ENCODE measurements at regions not wholly inside any gene's neighbourhood (a gene's known extent, or its start where the extent isn't known, plus 50 kb on each side); places are given as distances from the start of the nearest gene placed in this dataset.
"Not testable (repeated sequence)": the region's sequence is repeated elsewhere in the genome, so short reads cannot be mapped to it uniquely, and the experiment has no call there.

- FAIRE-seq = no peak
- TF ChIP-seq SPI1 (IDR thresholded peaks at IDR 0.05; ENCODE audit: low read depth, low read length) (no peak), PAX5 (IDR thresholded peaks at IDR 0.05; ENCODE audit: insufficient read depth, low read length, severe bottlenecking) (no peak), POU2F2 (IDR thresholded peaks at IDR 0.05; ENCODE audit: low read depth, low read length) (no peak), POLR2AphosphoS5 (IDR thresholded peaks at IDR 0.05; ENCODE audit: low read depth, low read length) (no peak), POLR2A (IDR thresholded peaks at IDR 0.05; ENCODE audit: low read depth, low read length) (no peak), TAF1 (IDR thresholded peaks at IDR 0.05; ENCODE audit: low read depth, low read length) (no peak)
Observed at GRCh38 chr1:104190821-104191220, 441.1 kb downstream of the AMY1C start.

GRCh38 chr1:104195395-104195794 lies 445.7 kb downstream of the AMY1C start:
- FAIRE-seq = no peak
- TF ChIP-seq POLR2AphosphoS5 (IDR thresholded peaks at IDR 0.05; ENCODE audit: low read depth, low read length) = no peak
- TF ChIP-seq POLR2A (IDR thresholded peaks at IDR 0.05; ENCODE audit: low read depth, low read length) = no peak
- no peak for TF ChIP-seq POU2F2 (IDR thresholded peaks at IDR 0.05; ENCODE audit: low read depth, low read length)
- TF ChIP-seq PAX5 (IDR thresholded peaks at IDR 0.05; ENCODE audit: insufficient read depth, low read length, severe bottlenecking) = no peak
- TF ChIP-seq TAF1 (IDR thresholded peaks at IDR 0.05; ENCODE audit: low read depth, low read length) = no peak
- no peak for TF ChIP-seq SPI1 (IDR thresholded peaks at IDR 0.05; ENCODE audit: low read depth, low read length)
- no peak for DNase-seq (ENCODE audit: insufficient read length, low spot score)

More at GRCh38 chr1:104190821-104191220, 441.1 kb downstream of the AMY1C start:
- DNase-seq (ENCODE audit: insufficient read length, low spot score) = no peak

GRCh38 chr1:104196136-104196535 lies 446.4 kb downstream of the AMY1C start:
- FAIRE-seq (no peak), DNase-seq (ENCODE audit: insufficient read length, low spot score) (no peak)
- TF ChIP-seq TAF1 (IDR thresholded peaks at IDR 0.05; ENCODE audit: low read depth, low read length) = no peak
- TF ChIP-seq POLR2A (IDR thresholded peaks at IDR 0.05; ENCODE audit: low read depth, low read length) = no peak
- no peak for TF ChIP-seq POU2F2 (IDR thresholded peaks at IDR 0.05; ENCODE audit: low read depth, low read length)
- no peak for TF ChIP-seq PAX5 (IDR thresholded peaks at IDR 0.05; ENCODE audit: insufficient read depth, low read length, severe bottlenecking)
- TF ChIP-seq SPI1 (IDR thresholded peaks at IDR 0.05; ENCODE audit: low read depth, low read length) = no peak
- TF ChIP-seq POLR2AphosphoS5 (IDR thresholded peaks at IDR 0.05; ENCODE audit: low read depth, low read length) = no peak

- TF ChIP-seq PAX5 (IDR thresholded peaks at IDR 0.05; ENCODE audit: insufficient read depth, low read length, severe bottlenecking) (no peak), POLR2A (IDR thresholded peaks at IDR 0.05; ENCODE audit: low read depth, low read length) (no peak), SPI1 (IDR thresholded peaks at IDR 0.05; ENCODE audit: low read depth, low read length) (no peak), POLR2AphosphoS5 (IDR thresholded peaks at IDR 0.05; ENCODE audit: low read depth, low read length) (no peak), TAF1 (IDR thresholded peaks at IDR 0.05; ENCODE audit: low read depth, low read length) (no peak), POU2F2 (IDR thresholded peaks at IDR 0.05; ENCODE audit: low read depth, low read length) (no peak)
- DNase-seq (ENCODE audit: insufficient read length, low spot score) (no peak), FAIRE-seq (no peak)
Observed at GRCh38 chr1:104197516-104197915, 447.8 kb downstream of the AMY1C start.

- TF ChIP-seq PAX5 (IDR thresholded peaks at IDR 0.05; ENCODE audit: insufficient read depth, low read length, severe bottlenecking) = no peak
- no peak for TF ChIP-seq POU2F2 (IDR thresholded peaks at IDR 0.05; ENCODE audit: low read depth, low read length)
- no peak for TF ChIP-seq SPI1 (IDR thresholded peaks at IDR 0.05; ENCODE audit: low read depth, low read length)
- DNase-seq (ENCODE audit: insufficient read length, low spot score) = no peak
- FAIRE-seq = no peak
Observed at GRCh38 chr1:104212239-104212638, 462.5 kb downstream of the AMY1C start.

GRCh38 chr1:104217395-104217986 lies 467.8 kb downstream of the AMY1C start:
- FAIRE-seq; DNase-seq (ENCODE audit: insufficient read length, low spot score): not testable (repeated sequence)

GRCh38 chr1:104229860-104230259 lies 480.2 kb downstream of the AMY1C start:
- no peak for DNase-seq (ENCODE audit: insufficient read length, low spot score)
- no peak for FAIRE-seq

GRCh38 chr1:104231676-104232075 lies 482.0 kb downstream of the AMY1C start:
- DNase-seq (ENCODE audit: insufficient read length, low spot score) (no peak), FAIRE-seq (no peak)
- TF ChIP-seq POU2F2 (IDR thresholded peaks at IDR 0.05; ENCODE audit: low read depth, low read length) = no peak
- TF ChIP-seq PAX5 (IDR thresholded peaks at IDR 0.05; ENCODE audit: insufficient read depth, low read length, severe bottlenecking) = no peak
- no peak for TF ChIP-seq POLR2AphosphoS5 (IDR thresholded peaks at IDR 0.05; ENCODE audit: low read depth, low read length)
- TF ChIP-seq POLR2A (IDR thresholded peaks at IDR 0.05; ENCODE audit: low read depth, low read length) = no peak
- no peak for TF ChIP-seq SPI1 (IDR thresholded peaks at IDR 0.05; ENCODE audit: low read depth, low read length)
- no peak for TF ChIP-seq TAF1 (IDR thresholded peaks at IDR 0.05; ENCODE audit: low read depth, low read length)

More at GRCh38 chr1:104229860-104230259, 480.2 kb downstream of the AMY1C start:
- no peak for TF ChIP-seq TAF1 (IDR thresholded peaks at IDR 0.05; ENCODE audit: low read depth, low read length)
- TF ChIP-seq POLR2A (IDR thresholded peaks at IDR 0.05; ENCODE audit: low read depth, low read length) = no peak
- no peak for TF ChIP-seq PAX5 (IDR thresholded peaks at IDR 0.05; ENCODE audit: insufficient read depth, low read length, severe bottlenecking)
- no peak for TF ChIP-seq POU2F2 (IDR thresholded peaks at IDR 0.05; ENCODE audit: low read depth, low read length)

GRCh38 chr1:104235141-104235540 lies 485.4 kb downstream of the AMY1C start:
- no peak for FAIRE-seq
- no peak for DNase-seq (ENCODE audit: insufficient read length, low spot score)
- no peak for TF ChIP-seq TAF1 (IDR thresholded peaks at IDR 0.05; ENCODE audit: low read depth, low read length)

- DNase-seq (ENCODE audit: insufficient read length, low spot score) (no peak), FAIRE-seq (no peak)
- TF ChIP-seq POLR2AphosphoS5 (IDR thresholded peaks at IDR 0.05; ENCODE audit: low read depth, low read length) (no peak), TAF1 (IDR thresholded peaks at IDR 0.05; ENCODE audit: low read depth, low read length) (no peak), POLR2A (IDR thresholded peaks at IDR 0.05; ENCODE audit: low read depth, low read length) (no peak)
Observed at GRCh38 chr1:104238991-104239390, 489.3 kb downstream of the AMY1C start.

- no peak for FAIRE-seq
- no peak for DNase-seq (ENCODE audit: insufficient read length, low spot score)
- TF ChIP-seq POLR2AphosphoS5 (IDR thresholded peaks at IDR 0.05; ENCODE audit: low read depth, low read length) (no peak), SPI1 (IDR thresholded peaks at IDR 0.05; ENCODE audit: low read depth, low read length) (no peak), POLR2A (IDR thresholded peaks at IDR 0.05; ENCODE audit: low read depth, low read length) (no peak), PAX5 (IDR thresholded peaks at IDR 0.05; ENCODE audit: insufficient read depth, low read length, severe bottlenecking) (no peak), POU2F2 (IDR thresholded peaks at IDR 0.05; ENCODE audit: low read depth, low read length) (no peak), TAF1 (IDR thresholded peaks at IDR 0.05; ENCODE audit: low read depth, low read length) (no peak)
Observed at GRCh38 chr1:104248385-104248784, 498.7 kb downstream of the AMY1C start.
